ENCODE measurements at regions not wholly inside any gene's neighbourhood (a gene's known extent, or its start where the extent isn't known, plus 50 kb on each side); places are given as distances from the start of the nearest gene placed in this dataset.
A peak's percentile ranks its signal among the peaks of the same experiment; 100 is the strongest.

DNA sequence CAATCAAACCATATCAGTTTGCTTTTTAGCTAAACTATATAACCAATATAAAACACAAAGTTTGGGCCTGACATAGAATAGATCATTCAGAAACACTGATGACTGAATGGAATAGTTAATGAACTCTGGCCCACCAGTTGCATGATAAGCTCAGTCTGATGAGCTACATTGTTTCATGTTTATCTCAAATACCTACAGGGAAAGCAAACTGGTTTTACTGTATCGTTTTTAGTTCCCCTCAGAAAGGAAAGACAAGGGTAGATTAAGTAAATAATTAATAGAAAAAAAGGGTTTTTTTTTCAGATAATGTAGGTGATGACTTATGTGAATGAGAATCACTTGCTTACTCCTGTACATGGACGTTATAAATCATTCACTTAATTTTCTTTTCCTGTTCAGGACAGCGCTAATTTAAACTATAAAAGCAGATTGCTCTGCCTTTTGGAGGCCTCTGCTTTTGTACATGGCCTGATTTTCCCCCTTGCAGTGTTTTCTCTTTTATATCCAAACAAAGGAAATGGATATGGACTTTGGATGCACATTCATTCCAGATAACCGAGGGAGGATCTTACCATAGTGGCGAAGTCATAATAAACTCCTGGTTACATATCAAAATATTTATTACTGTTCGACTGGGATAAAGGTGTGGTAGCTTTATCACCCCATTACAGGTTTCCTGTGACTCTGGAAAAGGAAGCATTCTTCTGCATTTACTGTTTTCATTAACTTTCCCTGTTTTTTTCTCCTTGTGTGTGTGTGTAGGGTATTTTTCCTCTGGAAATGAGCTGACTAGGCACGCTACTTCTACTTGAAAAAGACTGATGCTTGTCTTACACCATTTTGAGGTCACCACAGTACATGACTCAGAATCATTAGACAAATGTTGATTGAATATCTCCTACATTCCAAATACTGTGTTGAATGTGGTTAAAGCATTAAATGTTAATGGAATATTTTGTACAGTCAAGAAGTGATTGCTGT lies 373.1 kb upstream of the HS3ST1 start:
- DNase-seq = no peak

DNA sequence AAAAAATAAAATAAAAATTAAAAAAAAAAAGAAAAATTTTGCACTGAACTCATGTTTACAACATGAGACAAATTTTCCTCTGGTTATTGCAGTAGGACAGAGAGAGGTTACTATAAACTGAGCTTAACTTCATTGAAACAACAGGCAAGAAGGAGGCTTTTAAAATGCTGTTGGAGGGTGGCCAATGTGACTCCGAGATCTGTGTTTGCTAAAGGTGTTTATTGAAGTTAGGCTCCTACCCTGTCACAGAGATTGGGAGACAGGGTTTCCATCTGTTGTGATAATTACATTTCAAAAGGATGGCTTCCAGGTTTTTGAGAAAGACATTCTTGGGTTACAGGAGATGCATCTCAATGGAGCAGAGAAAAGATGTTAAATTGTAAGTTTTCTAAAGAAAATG lies 370.5 kb upstream of the HS3ST1 start:
- no peak for DNase-seq

DNA sequence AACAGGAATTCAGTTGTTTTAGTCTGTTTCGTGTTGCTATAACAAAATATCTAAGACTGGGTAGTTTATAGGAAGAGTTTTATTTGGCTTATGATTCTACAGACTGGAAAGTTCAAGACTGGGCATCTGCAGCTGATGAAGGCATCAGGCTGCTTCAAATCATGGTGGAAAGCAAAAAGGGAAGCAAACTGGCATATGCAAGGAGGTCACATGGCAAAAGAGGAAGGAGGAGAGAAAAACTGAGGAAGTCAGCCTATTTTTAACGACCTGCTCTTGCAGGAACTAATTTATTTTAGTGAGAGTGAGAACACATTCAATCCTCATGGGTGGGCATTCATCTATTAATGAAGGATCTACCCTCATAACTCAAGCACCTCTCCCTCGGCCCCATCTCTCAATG lies 363.1 kb upstream of the HS3ST1 start:
- no peak for DNase-seq

DNA sequence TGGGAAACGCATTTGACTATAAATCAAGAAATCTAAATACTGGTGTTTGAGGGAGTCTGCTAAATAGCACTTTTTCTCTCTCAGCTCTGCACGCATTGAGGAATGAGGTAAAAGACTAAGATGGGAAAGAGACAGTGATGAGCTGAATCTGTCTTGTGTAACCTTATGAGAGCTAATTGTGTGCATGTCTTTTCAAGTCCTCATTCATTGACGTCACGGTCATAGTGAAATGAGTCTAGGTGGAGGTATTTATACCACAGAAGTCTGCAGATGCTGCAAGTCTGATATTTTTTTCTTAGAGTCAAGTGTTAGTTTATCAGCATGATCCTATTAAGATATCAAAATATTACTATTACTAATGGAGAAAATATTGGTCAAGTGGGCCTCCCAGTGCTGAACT lies 361.5 kb upstream of the HS3ST1 start:
- no peak for DNase-seq

DNA sequence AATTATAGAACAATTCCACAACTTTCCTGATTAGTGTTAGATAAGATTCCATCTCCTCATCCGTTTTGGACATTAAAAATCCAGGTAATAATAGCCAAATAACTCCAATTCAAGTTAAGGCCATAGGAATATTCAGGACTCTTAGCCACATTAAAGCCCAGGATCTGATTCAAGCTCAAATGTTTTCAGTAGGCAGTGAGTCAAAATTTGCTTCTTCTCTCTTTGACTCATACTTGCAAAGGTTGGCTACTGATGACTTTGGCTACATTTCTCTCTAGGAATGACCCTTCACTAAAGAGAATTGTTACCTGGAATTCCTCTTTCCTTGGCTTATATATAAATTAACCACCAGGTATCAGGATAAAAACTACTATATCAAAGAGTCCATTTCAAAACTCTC lies 354.9 kb upstream of the HS3ST1 start:
- no peak for DNase-seq

DNA sequence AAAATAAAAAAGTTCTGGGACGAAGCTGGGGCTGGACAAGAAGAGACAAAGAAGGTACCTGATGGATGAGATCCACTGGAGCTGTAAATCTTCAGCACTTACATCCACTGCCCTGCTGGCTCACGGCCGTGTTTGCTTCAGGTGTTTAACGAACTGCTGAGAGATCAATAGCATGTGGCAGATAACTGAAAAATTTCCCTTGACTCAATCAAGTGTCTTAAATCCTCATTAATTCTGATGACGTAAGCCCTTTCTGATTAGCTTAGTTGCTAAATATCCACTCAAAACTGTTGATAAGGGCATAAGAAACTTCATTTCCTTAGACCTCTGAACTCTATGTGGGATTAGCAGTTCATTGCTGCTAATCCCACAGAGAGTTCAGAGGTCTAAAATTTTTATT lies 354.2 kb upstream of the HS3ST1 start:
- no peak for DNase-seq

DNA sequence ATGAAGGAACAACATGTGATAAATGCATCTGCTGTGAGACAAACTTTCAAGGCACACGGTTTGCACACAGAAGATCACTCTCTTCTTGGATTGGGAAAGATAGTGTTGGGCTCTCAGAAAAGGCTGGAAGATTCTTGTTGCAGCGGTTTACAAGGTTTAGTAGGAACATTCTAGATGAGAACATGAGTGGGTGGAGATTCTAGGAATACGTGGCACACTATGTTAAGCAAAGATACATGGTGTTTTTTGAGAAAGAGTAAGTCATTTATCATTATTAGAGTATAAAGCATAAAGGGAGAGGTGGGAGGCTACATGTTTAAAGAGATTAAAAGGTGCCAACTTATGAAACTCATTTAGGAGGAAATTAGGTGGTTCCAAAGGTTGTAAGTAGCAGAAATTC lies 348.8 kb upstream of the HS3ST1 start:
- DNase-seq = no peak

DNA sequence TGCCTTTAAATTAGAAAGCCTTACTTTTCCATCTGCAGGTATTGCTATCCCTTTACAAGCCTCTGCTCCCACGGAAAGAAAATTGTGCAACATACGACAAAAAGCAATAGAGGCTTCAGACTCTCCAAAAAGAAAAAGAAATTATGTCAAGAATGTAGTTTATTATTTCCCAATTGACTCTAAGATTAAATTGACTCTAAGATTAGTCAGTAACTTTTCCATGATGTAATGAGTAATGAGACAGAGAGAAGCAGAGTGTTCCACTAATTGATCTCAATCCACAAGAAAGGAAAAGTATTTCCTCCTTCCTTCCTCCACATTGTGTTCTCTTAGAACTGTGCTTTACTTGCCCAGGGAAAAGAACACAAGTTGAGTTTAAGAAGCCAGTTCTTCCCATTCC lies 345.7 kb upstream of the HS3ST1 start:
- DNase-seq = no peak

DNA sequence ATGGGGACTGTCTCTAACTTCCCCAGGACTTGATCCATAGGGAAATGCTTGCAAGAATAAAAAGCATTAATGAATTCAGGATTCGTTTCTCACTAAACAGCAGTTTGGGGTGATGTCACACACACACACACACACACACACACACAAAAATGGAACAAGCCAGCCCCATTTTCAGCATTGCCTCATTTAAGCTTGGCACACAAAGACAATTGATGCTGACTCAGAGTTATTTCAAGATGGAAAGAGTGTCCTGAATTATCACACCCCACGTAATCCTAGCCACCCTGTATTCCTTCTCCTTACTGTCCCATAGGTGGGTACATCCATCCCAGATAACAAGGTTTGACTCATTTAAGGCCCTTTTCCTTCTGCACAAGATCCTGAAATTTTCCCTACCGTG lies 345.1 kb upstream of the HS3ST1 start:
- DNase-seq = no peak

DNA sequence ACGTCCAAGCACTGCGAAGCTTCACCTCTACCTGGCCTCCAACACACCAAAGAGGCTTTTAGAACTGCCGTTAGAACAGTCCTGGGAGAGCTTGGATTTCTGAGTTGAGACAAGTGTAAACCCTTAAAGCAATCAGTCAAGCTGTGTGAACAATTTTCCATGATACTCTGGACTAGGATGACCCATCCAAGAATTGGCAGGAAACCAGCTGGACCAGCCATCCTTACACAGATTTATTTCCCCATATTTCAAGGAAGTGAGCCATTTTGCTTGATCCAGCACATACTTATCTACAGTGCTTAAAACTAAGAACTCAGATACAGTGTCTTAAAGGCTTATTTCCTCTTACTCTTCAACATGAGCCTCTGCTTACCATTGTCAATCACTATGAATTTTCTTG lies 340.7 kb upstream of the HS3ST1 start:
- no peak for DNase-seq

DNA sequence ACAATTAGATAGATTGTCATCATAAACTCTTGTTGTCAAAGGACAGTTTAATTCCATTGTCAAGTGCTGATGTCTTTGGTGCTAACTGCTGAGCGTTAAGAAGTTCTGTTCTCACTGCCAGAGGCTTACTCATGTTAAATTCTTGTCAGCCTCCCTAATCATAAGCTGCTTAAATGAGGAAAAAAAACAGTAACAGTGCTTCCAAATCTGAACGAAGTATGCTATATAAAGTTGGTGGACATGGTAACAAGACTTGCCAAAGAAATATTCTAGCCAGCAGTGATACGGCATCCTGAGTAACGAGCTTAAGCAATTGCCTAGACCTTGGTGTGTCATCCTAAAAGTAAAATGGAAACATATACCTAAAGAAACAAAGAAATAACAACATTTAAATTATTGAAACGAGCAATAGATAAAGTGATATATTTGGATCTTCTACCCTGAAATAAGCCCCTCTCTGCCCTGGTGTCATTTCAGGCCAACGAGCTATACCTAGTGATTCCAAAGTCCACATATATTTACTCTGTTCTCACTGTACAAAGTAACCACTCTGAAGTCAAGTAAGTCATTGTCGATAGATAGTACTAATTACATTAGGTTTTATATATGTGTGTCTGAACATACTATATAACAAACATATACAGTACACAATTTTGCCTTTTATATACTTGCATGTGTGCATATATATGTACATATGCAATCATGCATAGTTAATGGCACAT lies 339.7 kb upstream of the HS3ST1 start:
- DNase-seq = no peak

DNA sequence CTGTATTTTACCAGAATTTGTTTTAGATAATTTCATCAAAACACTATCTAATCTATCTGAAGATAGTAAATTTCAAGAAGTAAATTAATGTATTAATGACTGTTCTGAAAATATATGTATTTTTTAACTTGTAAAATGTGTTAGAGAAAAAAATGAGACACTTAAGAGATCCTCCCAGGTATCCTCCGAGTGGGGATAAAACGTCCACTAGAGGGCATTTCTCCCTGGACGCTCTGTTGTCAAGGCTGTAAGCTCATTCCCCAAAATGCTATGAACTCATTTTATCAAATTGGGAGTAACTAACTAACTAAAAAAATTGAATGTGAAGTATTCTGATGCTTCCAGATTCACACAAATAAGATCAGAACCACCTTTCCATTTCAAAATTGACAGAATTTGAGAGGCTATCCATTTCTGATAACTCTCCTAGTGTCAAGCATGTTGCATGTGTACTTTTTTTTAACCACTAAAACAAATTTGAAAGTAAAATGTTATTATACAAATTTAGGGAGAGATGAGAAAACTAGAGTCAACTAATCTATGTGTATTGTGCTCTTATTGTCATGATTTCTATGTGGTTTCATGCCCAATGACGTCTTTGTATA lies 337.3 kb upstream of the HS3ST1 start:
- peak in 1 of 2 experiments; percentile 16 for DNase-seq

DNA sequence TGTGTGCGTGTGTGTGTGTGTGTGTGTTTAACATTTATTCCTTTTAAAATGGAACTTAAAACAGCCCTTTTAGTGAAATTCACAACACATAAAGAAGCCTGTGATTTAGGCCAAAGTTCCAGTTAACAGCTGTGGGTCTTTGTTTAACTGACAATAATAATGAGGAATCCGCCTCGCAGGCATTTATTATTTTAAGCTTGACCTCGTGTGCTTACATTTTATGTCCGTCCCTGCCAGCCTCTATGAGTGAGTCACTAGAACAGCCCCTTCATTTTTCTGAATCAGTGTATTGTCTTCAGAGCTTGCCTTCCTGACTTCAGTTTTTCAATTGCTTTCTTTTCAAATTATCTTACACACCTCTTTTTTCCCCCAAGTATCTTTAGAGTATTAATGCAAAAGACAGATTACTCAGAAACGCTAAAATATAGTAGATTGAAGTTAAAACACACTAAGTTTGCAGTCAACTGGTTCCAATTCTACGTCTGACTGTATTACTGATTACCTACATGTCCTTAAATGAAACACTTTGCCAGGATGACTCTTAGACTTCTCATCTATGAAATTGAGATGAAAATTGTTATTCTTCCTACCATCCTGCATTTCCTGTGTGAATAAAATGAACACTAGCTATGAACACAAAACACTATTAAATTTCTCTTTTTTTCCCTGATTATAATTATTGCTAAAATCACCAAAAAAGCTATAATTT lies 319.6 kb upstream of the HS3ST1 start:
- DNase-seq = no peak

DNA sequence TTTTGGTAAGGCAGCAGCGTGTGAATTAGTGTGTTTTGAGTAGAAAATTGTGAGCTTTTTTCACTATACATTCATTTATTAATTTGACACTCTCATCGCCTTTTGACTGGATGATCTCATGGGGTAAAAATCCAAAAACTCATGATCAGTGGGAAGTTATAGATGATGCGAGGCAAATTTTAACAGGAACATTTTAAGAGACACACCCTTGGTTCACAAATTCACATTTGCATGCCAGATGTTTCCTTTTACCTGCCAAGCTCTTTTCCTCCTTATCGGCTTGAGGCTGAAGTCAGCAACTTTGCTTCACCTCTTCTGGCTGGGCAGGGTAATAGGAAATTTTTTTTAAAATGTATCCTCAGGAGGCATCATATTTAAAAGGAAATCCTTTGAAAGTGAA lies 318.0 kb upstream of the HS3ST1 start:
- no peak for DNase-seq

DNA sequence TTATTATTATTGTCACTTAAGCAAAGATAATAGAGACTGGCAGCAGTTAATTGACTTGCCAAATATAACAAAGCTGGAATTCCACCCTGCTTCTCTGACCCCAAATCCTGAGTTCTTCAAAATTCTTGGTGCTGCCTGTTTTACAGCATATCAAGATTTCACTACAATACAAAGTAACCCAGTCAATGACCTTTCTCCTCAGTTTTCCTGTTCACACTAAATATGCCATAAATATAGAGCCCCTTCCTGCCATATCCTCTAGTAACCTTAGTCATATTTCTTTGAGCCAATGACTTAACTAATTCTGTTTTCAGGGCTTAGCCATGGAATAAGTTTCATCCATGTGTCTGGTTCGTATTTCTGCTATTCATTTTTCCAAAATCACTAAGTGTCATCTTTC lies 315.3 kb upstream of the HS3ST1 start:
- no peak for DNase-seq

DNA sequence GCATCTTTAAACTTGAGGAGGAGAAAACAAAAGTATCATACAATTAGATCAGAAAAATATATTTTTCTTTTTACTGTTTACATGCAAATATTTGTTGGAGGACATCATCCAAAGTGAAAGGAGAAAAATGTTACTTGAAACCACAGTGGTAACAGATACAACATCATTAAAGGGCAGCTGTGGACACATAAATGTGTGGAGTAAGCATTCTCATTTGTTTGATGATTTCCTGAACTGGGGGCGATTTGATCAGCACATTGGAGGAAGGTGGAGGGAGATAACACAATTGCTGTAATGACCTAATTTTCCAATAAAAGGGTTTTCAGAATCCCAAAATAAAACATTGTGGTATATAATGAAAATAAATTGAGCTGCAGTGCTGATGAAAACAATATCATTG lies 314.5 kb upstream of the HS3ST1 start:
- DNase-seq = no peak

DNA sequence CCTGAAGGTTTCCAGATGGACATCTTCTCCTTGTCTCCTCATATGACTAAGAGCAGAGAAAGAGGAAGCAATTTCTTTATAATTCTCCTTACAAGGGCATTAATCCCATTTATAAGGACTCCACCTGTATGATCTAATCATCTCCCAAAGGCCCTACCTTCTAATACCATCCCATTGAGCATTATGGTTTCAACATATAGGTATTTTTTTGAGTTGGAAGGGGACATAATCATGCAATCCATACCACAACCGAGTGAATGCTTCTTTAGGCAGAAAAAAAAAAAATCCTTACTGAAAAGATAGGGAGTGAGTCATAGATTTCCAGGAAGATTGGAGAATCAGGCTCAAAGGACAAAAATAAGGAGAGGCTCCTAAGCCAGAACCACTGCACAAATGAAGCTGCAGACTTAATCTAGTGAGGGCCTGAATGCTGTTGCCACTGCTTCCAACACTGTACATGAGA lies 312.5 kb upstream of the HS3ST1 start:
- DNase-seq = no peak

DNA sequence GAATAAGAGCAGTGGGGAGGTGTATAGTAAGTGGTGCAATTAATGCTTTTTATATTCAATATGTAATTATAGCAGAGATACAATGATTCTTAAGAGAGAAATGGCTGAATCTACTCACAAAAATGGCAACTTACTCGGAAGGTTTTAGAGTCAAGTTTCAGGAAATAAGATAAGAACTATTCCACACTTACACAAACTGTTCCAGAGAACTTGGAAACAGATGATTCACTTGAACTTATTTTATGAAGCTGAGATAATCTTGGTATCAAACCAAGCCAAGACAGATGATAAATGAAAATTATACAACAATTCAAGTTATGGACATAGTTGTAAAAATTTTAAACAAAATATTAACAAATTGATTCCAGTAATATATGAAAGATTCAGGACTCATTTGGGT lies 311.3 kb upstream of the HS3ST1 start:
- no peak for DNase-seq

DNA sequence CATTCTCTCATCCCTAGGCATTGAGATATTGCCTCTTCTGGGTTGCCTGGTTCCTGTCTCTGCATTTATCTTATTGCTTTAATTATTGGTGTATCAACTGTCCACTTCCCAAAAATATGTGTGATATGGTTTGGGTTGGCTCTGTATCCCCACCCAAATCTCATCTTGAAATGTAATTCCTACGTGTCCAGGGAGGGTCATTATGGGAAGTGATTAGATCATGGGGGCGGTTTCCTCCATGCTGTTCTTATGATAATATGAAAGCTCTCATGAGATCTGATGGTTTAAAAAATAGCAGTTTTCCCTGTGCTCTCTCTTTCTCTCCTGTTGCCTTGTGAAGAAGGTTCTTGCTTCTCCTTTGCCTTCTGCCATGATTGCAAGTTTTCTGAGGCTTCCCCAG lies 308.3 kb upstream of the HS3ST1 start:
- no peak for DNase-seq

DNA sequence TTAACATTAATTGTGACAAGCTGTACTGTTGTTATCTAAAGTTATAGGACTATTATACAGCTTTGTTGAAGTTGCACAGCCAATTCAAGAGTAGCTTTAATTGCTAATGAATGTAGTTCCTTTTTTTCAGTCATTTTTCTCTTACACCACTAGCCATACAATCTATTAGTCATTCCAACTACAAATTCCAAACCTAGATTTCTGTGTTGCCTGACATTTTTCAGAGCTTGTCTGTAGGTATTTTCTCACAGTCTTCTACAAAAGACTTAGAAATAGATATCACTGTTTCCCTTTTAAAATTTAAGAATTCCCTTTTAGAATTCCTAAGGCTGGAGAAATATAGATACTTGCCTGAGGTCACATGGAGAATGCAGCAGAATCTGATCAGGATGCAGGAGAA lies 307.0 kb upstream of the HS3ST1 start:
- no peak for DNase-seq

DNA sequence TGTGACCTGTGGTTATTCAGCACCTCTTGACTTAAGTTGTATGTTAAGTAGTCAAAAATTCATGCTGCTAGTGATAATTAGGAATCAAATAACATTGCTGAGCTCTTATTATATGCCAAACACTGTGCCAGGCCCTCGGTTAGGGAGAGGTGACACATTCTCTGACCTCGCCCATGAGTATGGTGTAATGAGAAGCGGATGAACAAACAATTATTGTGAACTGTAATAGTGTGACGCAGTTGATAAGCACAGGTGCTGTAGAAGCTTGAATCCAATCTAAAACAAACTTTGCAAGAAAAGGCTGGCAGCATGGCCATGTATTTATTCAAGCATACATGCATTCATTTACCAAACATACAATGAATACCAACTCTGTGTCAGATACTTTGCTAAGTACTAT lies 303.5 kb upstream of the HS3ST1 start:
- DNase-seq = no peak

DNA sequence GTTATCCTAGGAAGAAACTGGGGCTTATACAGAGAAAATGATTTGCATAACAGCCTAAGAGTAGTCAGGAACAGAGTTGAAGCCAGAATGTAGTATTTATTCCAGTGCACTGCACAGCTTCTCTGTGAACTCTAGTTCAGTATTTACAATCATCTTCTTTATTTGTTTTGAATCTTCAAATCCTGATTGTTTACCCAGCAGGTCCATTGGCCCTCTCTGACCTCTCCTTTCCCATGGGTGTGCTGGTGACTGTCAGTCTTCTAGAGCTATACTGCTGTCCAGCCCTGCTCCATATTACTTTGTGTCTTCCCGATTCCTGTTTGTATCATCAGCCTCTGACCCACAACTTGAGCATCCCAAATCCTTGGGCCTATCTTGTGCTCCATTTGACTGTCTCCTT lies 301.9 kb upstream of the HS3ST1 start:
- DNase-seq = no peak

DNA sequence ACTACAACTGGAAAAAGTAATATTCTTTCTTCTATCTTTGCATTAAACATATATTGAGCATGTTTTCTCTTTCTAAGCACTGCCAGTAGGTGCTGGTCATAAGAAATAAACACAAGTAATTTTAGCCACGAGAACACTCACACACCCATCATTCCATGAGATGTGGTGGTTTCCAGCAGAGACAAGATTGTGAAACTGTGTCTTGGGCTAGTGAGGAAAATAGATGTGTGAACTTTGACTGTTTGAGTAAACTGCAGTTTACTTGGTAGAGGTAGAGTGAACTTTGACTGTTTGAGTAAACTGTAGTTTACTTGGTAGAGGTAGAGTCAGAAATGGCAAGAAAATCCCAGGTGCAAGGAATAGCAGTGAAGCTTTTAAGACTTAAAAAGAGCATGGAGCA lies 300.9 kb upstream of the HS3ST1 start:
- no peak for DNase-seq

Data from activated T-cell treated with anti-CD3 and anti-CD28 coated beads, Interleukin-2, amount 50 U/mL, for 48 hours (primary cell).